Ishikawa (cell line): ENCODE measurements at regions not wholly inside any gene's neighbourhood (a gene's known extent, or its start where the extent isn't known, plus 50 kb on each side); places are given as distances from the start of the nearest gene placed in this dataset.

Experiments used
- CEBPB ChIP-seq: IDR thresholded peaks from 2 replicates; pipeline ENCODE4 v1.6.1; 2012
- MAX ChIP-seq: IDR thresholded peaks from 2 replicates; pipeline ENCODE4 v1.6.1; 2012
- RAD21 ChIP-seq: IDR thresholded peaks from 2 replicates; pipeline ENCODE4 v1.6.1; 2012; ENCODE audit warnings: low read depth
- REST ChIP-seq: IDR thresholded peaks from 2 replicates; pipeline ENCODE4 v1.6.1; 2012; ENCODE audit warnings: low read depth, mild to moderate bottlenecking
- TAF1 ChIP-seq: IDR thresholded peaks from 2 replicates; pipeline ENCODE4 v1.6.1; 2012; ENCODE audit warnings: low read depth, mild to moderate bottlenecking
- TCF12 ChIP-seq: IDR thresholded peaks from 2 replicates; pipeline ENCODE4 v1.6.1; 2012; ENCODE audit warnings: low read depth
- TEAD4 ChIP-seq: IDR thresholded peaks from 2 replicates; pipeline ENCODE4 v1.6.1; 2012
- ZBTB7A ChIP-seq: IDR thresholded peaks from 2 replicates; pipeline ENCODE4 v1.6.1; 2012; ENCODE audit warnings: low read depth
- TF ChIP-seq, protein P1 (sequence below): IDR thresholded peaks from 2 replicates; pipeline ENCODE4 v1.6.1; 2012

DNA sequence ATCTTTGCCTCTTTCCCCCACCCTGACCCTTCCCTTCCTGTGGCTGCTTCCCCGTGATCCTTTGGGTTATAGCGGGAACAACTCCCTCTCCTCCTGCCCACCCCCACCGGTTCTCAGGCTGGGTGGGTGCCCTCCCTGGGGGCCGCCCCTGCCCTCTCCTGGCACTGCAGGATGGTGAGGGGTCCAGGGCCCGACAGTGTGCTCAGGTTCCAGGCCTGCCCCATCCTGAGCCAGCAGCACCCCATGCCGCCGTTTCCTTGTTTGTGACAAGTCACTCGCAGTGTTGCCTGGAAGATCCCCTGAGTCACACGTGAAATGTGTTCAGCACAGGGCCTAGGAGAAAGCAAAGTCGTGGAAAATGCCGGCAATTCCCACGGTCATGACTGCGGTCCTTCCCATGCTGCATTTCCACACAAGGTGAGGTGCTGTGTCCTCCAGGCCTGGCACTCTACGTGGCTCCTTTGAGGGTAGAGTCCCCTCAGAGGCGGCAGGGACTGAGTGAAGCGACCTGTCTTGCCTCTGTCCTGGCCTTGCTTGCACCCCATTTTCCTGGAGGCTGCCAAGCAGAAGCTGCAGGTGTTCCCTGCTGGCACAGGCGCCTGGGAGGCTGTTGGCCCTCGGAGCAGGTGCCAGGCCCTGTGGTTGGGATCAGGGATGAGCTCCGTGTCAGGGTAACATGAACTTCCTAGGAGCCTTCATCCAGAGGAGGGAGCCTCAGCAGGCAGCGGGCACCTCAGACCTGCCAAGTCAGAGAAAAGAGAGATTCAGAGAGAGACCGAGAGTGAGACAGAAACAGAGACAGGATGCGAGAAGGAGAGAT is 80.5 kb upstream of the LINC01488 start:
- TF ChIP-seq CEBPB (no peak), TEAD4 (no peak), TAF1 (no peak), REST (no peak), RAD21 (no peak), ZBTB7A (no peak), MAX (no peak), TCF12 (no peak)
- TF ChIP-seq, protein P1, sequence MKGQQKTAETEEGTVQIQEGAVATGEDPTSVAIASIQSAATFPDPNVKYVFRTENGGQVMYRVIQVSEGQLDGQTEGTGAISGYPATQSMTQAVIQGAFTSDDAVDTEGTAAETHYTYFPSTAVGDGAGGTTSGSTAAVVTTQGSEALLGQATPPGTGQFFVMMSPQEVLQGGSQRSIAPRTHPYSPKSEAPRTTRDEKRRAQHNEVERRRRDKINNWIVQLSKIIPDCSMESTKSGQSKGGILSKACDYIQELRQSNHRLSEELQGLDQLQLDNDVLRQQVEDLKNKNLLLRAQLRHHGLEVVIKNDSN, result no peak
